ENCODE measurements at regions not wholly inside any gene's neighbourhood (a gene's known extent, or its start where the extent isn't known, plus 50 kb on each side); places are given as distances from the start of the nearest gene placed in this dataset.

DNA sequence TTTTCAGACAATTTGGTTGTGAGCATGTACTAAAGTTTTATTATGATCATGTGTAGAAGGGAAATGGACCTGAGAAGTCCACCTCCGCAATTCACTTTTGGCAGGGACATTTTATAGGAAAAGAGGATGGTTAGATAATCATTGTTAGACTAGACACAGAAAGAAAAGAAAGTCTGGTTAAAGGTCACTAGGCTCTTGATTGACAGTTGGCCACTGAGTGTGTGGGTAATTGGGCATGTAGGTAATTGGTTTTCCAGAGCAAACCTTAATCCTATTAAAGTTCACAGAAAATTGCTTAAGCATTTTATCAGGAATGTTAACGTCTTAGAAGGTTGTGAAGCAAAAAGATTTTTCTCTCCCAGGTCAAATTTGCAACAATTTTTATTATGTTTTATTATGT, 158.5 kb upstream of the CLINT1 start:
- TF ChIP-seq EZH2 (IDR thresholded peaks at IDR 0.05) (no peak), POLR2AphosphoS5 (IDR thresholded peaks at IDR 0.05; ENCODE audit: borderline replicate concordance, low read depth, low read length) (no peak), FOXP2 (optimal IDR thresholded peaks at IDR 0.05; ENCODE audit: control extremely low read depth, extremely low read length, insufficient read depth) (no peak)

Measured in SK-N-MC (cell line).